ENCODE measurements at regions not wholly inside any gene's neighbourhood (a gene's known extent, or its start where the extent isn't known, plus 50 kb on each side); places are given as distances from the start of the nearest gene placed in this dataset.

- Histone ChIP-seq H3K4me3 (IDR thresholded peaks at IDR 0.05; ENCODE audit: insufficient read depth, low read depth, low read length) (no peak overlapping the region), H3K4me2 (no peak overlapping the region), H3K9ac (no peak overlapping the region), H3K79me2 (ENCODE audit: insufficient read depth, low read depth) (no peaks in the 10 kb centered on the region), H4K20me1 (ENCODE audit: insufficient read depth) (no peaks in the 10 kb centered on the region), H3K36me3 (ENCODE audit: insufficient read depth) (no peaks in the 10 kb centered on the region), H3K27ac (no peak overlapping the region), H2AFZ (ENCODE audit: low read depth) (no peak overlapping the region), H3K4me1 (ENCODE audit: low read depth, poor library complexity, severe bottlenecking) (no peaks in the 10 kb centered on the region), H3K27me3 (ENCODE audit: insufficient read depth, low read depth) (no peaks in the 10 kb centered on the region)
- no peak for TF ChIP-seq CTCF (conservative IDR thresholded peaks at IDR 0.05; ENCODE audit: low read depth, low read length)
These were observed 81.9 kb downstream of the PJA1 start for GRCh38 chrX:69083361-69083760.

DNA sequence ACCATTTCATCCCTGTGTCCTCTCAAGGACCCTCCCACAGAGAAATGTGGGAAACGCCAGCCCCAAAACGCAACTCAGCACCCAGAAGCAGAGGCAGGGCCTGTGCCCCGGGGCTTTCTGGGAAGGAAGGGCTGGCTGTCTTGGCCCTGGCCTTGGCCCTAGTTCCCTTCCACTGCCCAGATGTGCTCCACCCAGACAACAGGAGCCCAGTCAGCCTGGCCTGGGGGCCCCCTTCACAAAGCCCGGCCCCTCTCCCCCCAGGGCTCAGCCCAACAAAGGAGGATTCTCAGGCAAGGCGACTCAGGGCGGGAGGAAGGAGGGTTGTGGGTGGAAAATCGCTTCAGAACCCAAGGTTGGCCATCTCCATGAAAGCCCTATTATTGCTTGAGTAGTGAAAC, 82.5 kb downstream of the PJA1 start:
- H3K27me3 ChIP-seq (ENCODE audit: insufficient read depth, low read depth), result no peaks in the 10 kb centered on the region
- no peaks in the 10 kb centered on the region for H3K79me2 ChIP-seq (ENCODE audit: insufficient read depth, low read depth)

GRCh38 chrX:69082055-69082752, 83.0 kb downstream of the PJA1 start:
- H3K27me3 ChIP-seq (ENCODE audit: insufficient read depth, low read depth), result no peaks in the 10 kb centered on the region
- no peak overlapping the region for H3K4me3 ChIP-seq (IDR thresholded peaks at IDR 0.05; ENCODE audit: insufficient read depth, low read depth, low read length)
- TF ChIP-seq CTCF (conservative IDR thresholded peaks at IDR 0.05; ENCODE audit: low read depth, low read length), result no peak
- H3K4me1 ChIP-seq (ENCODE audit: low read depth, poor library complexity, severe bottlenecking), result no peaks in the 10 kb centered on the region
- no peak overlapping the region for H3K4me2 ChIP-seq
- H3K27ac ChIP-seq, result no peak overlapping the region
- no peaks in the 10 kb centered on the region for H3K36me3 ChIP-seq (ENCODE audit: insufficient read depth)
- H2AFZ ChIP-seq (ENCODE audit: low read depth), result no peak overlapping the region
- no peaks in the 10 kb centered on the region for H4K20me1 ChIP-seq (ENCODE audit: insufficient read depth)
- H3K79me2 ChIP-seq (ENCODE audit: insufficient read depth, low read depth), result no peaks in the 10 kb centered on the region
- no peak overlapping the region for H3K9ac ChIP-seq

More for the DNA sequence above, 82.5 kb downstream of the PJA1 start:
- no peak overlapping the region for H3K4me3 ChIP-seq (IDR thresholded peaks at IDR 0.05; ENCODE audit: insufficient read depth, low read depth, low read length)
- no peaks in the 10 kb centered on the region for H3K4me1 ChIP-seq (ENCODE audit: low read depth, poor library complexity, severe bottlenecking)
- TF ChIP-seq CTCF (conservative IDR thresholded peaks at IDR 0.05; ENCODE audit: low read depth, low read length), result no peak
- no peak overlapping the region for H2AFZ ChIP-seq (ENCODE audit: low read depth)
- no peak overlapping the region for H3K4me2 ChIP-seq
- H3K27ac ChIP-seq, result no peak overlapping the region
- H4K20me1 ChIP-seq (ENCODE audit: insufficient read depth), result no peaks in the 10 kb centered on the region
- no peaks in the 10 kb centered on the region for H3K36me3 ChIP-seq (ENCODE audit: insufficient read depth)
- no peak overlapping the region for H3K9ac ChIP-seq

GRCh38 chrX:69080855-69081465, 84.3 kb downstream of the PJA1 start:
- H3K27ac ChIP-seq, result no peak overlapping the region
- H3K79me2 ChIP-seq (ENCODE audit: insufficient read depth, low read depth), result no peaks in the 10 kb centered on the region
- H2AFZ ChIP-seq (ENCODE audit: low read depth), result no peak overlapping the region
- no peaks in the 10 kb centered on the region for H3K27me3 ChIP-seq (ENCODE audit: insufficient read depth, low read depth)
- H3K9ac ChIP-seq, result no peak overlapping the region
- no peaks in the 10 kb centered on the region for H3K36me3 ChIP-seq (ENCODE audit: insufficient read depth)
- H4K20me1 ChIP-seq (ENCODE audit: insufficient read depth), result no peaks in the 10 kb centered on the region
- no peak overlapping the region for H3K4me2 ChIP-seq
- no peak for TF ChIP-seq CTCF (conservative IDR thresholded peaks at IDR 0.05; ENCODE audit: low read depth, low read length)
- no peaks in the 10 kb centered on the region for H3K4me1 ChIP-seq (ENCODE audit: low read depth, poor library complexity, severe bottlenecking)
- H3K4me3 ChIP-seq (IDR thresholded peaks at IDR 0.05; ENCODE audit: insufficient read depth, low read depth, low read length), result no peak overlapping the region

Data from KMS-11 (cell line).